Daoy (cell line): ENCODE measurements at regions not wholly inside any gene's neighbourhood (a gene's known extent, or its start where the extent isn't known, plus 50 kb on each side); places are given as distances from the start of the nearest gene placed in this dataset.

ENCODE experiments used
- DNase-seq: peaks from one replicate; pipeline ENCODE4 v3.0.0-alpha.2; 2015; ENCODE audit warnings: low read depth

DNA sequence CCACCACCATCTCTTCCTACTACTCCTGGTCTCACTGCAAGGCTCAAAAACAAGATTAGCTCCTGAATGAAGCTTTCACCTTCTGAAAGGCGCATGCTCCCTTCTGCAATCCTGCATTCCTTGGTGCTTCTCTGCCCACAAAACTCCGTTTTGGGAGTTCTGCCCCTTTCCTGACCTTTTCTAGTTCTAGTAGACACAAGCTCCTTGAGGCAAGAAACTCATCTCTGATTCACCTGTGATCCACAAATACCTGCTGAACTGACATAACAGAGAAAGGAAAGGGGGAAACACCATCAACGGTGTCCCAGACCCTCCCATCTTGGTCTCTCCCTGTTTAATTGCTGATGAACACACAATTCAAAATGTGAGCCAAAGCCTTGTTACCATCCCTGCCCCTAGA, 64.0 kb upstream of the EGR2 start:
- DNase-seq: no peak

DNA sequence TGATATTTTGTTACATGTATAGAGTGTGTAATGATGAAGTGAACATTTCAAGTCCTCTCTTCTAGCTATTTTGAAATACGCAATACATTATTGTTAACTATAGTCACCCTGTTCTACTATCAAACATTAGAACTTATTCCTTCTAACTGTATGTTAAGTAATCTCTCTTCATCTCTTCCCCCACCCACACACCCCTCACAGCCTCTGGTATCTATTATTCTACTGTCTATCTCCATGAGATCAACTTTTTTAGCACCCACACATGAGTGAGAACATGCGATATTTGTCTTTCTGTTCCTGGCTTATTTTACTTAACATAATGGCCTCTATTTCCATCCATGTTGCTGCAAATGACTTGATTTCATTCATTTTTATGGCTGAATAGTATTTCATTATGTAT, 57.7 kb upstream of the EGR2 start:
- no peak for DNase-seq

DNA sequence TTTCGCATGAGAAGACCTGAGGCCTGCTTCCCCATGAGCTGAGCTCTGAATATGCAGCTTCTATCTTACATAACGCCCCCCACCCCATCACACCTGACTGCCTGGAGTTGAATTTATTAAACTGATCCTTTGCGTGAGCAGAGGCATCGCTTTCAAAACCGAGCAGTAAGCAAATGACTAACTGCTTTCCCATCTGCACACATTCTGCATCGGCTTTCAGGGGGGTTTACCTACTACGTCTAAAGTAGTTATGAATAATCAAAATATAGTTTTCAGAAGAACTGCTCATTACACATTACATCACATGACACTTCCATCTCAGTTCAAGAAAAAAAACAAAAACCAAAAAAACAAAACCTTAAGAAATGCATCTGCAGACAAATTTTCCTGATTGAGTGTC, 54.7 kb upstream of the EGR2 start:
- no peak for DNase-seq

DNA sequence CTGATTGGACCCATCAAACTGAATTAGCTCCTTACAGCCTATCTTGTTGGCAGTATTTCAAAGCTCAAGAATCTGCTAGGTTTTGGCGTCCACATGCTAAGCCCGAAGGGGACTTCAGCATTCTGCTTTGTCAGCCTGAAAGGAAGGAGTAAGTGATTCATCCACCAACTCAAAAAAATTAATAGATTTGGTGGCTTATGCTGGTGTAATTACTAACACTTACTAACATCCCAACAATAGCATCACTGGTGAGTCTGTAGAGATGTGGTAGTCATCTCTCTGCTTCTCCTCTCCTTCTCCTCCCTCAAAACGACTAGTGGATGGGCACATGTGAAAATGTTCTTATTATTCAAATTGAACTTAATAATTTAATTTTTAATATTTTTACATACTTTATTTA, 53.8 kb upstream of the EGR2 start:
- no peak for DNase-seq

DNA sequence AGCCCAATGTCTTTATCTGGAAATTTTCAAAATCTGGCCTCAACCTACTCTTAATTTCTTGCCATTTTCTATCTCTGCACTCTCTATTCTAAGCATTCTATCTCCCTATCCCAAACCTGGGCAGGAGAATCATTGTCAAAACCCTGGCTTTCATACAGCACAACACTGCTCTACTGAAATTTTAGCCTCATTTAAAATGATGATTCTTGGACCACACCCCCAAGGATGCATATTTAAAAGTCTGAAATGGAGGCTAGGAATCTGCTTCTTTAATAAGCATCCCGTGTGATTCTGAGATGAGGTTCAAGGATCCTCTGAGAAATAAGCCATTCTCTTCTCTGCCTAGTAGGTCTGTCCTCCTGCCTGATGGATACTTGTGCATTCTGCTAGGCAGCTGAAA, 50.8 kb upstream of the EGR2 start:
- no peak for DNase-seq

DNA sequence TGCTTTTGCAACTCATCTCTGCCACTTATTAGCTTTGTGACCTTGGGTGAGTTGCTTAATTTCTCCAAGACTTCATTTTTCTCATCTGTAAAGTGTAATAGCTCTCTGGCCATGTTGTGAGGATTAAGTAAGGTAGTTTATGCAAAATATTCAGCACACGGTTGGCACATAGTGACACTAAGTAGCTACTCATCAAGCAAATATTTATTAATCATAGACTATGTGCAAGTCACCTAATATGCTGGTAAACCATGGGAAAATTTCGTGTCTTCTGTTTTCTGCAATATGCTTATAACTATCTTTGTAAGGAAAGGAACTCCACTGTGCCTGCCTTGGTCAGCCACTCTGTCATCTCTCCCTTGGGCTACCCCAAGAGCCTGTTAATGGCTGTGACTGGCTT, 50.3 kb upstream of the EGR2 start:
- no peak for DNase-seq
